Prostate gland (tissue), 2 donors: ENCODE measurements at regions not wholly inside any gene's neighbourhood (a gene's known extent, or its start where the extent isn't known, plus 50 kb on each side); places are given as distances from the start of the nearest gene placed in this dataset.

Experiments
- DNase-seq: peaks from one replicate; pipeline ENCODE4 v3.0.0-alpha.2; 2019; ENCODE audit warnings: low spot score
- H3K27ac ChIP-seq, 2 donors: fragments of 200-600 bp; sonication (generic); 2 replicates each; pipeline ENCODE4 v1.5.1; 2017 to 2019
- H3K27me3 ChIP-seq: fragments of 200-600 bp; sonication (generic); replicated peaks from 2 replicates; pipeline ENCODE4 v1.5.1; 2019; ENCODE audit not compliant: insufficient read depth
- H3K36me3 ChIP-seq, 2 donors: fragments of 200-600 bp; sonication (generic); 1 replicate in 1 of 2; 2 replicates in 1 of 2; pipeline versions ENCODE4 v1.5.1 to v1.8.1; 2017 to 2019
- H3K4me1 ChIP-seq: fragments of 200-600 bp; sonication (generic); replicated peaks from 2 replicates; pipeline ENCODE4 v1.5.1; 2019
- H3K4me3 ChIP-seq, 2 donors: fragments of 200-600 bp; sonication (generic); 2 replicates each; pipeline ENCODE4 v1.5.1; 2017 to 2019
- H3K9me3 ChIP-seq: fragments of 200-600 bp; sonication (generic); 2 replicates; pipeline ENCODE4 v1.5.1; 2017
- POLR2A ChIP-seq: fragments of 450-650 bp; IDR thresholded peaks from one replicate; pipeline ENCODE4 v1.6.1; 2016; ENCODE audit warnings: antibody characterized with exemption, mild to moderate bottlenecking
- POLR2AphosphoS5 ChIP-seq: sonication (generic); formaldehyde crosslinking; IDR thresholded peaks from one replicate; pipeline ENCODE4 v1.6.1; 2017; ENCODE audit warnings: antibody characterized with exemption
- WGBS: methylation state at CpG from one replicate; pipeline ENCODE4 v1.1.5; 2018; 5-methylcytosine and 5-hydroxymethylcytosine counted together
- intact Hi-C: fragments of 100-400 bp; cut with DNase I; formaldehyde crosslinking; loops from one replicate; pipeline ENCODE4 v1.14.2; 2022
- TF ChIP-seq, protein P1 (sequence below), 4 experiments: fragments of 200-600 bp in 2 of 4; fragments of 450-650 bp in 2 of 4; sonication (generic) in 2 of 4; IDR thresholded peaks; 1 replicate in 3 of 4; 2 replicates in 1 of 4; pipeline ENCODE4 v1.5.1; 2016 to 2019; ENCODE audit warnings: antibody characterized with exemption in 4 of 4, mild to moderate bottlenecking in 2 of 4, moderate library complexity in 2 of 4

DNA sequence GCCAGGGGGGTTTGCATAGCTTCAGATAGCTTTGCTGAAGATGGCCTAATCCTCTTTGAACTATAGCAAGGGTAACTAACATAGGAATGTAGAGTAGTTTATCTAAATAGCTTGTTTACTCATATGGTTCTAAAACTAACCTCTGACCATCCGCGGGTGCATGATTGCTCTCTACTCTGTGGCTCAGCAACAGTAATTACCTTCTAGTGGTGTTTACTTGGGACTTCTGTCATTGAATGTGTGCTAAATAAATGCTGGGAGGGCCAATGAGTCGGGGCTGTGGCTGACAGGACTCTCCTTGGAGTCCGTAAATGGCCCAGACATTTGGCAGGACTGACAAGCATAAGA is 1461.9 kb downstream of the UQCRFS1 start:
- Histone ChIP-seq H3K27me3 (no peaks in the 10 kb centered on the region), H3K4me1 (no peaks in the 10 kb centered on the region), H3K9me3 (no peaks in the 10 kb centered on the region), H3K36me3 (no peaks in the 10 kb centered on the region), H3K4me3 (no peak overlapping the region), H3K27ac (no peak overlapping the region)
- TF ChIP-seq POLR2A (no peak), POLR2AphosphoS5 (no peak)
- TF ChIP-seq, protein P1, sequence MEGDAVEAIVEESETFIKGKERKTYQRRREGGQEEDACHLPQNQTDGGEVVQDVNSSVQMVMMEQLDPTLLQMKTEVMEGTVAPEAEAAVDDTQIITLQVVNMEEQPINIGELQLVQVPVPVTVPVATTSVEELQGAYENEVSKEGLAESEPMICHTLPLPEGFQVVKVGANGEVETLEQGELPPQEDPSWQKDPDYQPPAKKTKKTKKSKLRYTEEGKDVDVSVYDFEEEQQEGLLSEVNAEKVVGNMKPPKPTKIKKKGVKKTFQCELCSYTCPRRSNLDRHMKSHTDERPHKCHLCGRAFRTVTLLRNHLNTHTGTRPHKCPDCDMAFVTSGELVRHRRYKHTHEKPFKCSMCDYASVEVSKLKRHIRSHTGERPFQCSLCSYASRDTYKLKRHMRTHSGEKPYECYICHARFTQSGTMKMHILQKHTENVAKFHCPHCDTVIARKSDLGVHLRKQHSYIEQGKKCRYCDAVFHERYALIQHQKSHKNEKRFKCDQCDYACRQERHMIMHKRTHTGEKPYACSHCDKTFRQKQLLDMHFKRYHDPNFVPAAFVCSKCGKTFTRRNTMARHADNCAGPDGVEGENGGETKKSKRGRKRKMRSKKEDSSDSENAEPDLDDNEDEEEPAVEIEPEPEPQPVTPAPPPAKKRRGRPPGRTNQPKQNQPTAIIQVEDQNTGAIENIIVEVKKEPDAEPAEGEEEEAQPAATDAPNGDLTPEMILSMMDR (IDR thresholded peaks at IDR 0.05) = no peak
- intact Hi-C loops = no loop called here
- no peak for DNase-seq
- WGBS = 62% methylated on average over 4 of the region's 4 CpGs

DNA sequence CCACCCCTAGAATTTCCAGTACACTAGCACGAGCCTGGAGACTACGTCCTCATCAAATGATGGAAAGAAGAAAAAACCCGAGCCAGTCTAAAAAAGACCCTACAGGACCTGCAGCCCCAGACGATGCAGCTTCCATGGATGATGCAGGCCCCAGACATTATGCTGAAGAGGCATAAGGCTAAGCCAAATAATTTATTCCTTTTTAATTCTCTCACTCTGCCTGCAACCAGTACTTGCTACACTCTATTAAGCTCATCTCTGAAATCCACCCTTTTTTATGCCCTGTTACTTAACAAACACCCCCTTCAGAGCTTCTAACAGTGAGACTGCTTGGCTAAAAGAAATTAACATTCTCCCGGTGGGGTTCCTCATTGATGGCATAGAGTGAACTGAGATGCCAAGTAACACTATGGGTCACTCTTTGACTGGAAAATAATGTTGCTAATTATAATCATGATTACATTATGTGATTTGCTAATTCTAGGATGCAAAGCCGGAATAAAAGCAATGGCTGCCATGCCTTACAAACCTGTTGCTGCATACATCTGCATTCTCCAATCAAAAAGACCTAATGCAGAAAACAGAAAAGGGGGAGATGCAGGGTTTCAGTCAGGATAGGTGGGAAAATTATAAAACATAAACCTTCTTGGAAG is 1462.4 kb downstream of the UQCRFS1 start:
- no peaks in the 10 kb centered on the region for H3K4me1 ChIP-seq
- no peaks in the 10 kb centered on the region for H3K9me3 ChIP-seq
- DNase-seq = no peak
- no peak overlapping the region for H3K27ac ChIP-seq
- intact Hi-C loops = no loop called here
- no peak overlapping the region for H3K4me3 ChIP-seq
- WGBS = 73% methylated on average over 6 of the region's 6 CpGs
- H3K27me3 ChIP-seq = no peaks in the 10 kb centered on the region
- TF ChIP-seq POLR2A (no peak), POLR2AphosphoS5 (no peak)
- TF ChIP-seq, protein P1 (IDR thresholded peaks at IDR 0.05) = no peak
- no peaks in the 10 kb centered on the region for H3K36me3 ChIP-seq

DNA sequence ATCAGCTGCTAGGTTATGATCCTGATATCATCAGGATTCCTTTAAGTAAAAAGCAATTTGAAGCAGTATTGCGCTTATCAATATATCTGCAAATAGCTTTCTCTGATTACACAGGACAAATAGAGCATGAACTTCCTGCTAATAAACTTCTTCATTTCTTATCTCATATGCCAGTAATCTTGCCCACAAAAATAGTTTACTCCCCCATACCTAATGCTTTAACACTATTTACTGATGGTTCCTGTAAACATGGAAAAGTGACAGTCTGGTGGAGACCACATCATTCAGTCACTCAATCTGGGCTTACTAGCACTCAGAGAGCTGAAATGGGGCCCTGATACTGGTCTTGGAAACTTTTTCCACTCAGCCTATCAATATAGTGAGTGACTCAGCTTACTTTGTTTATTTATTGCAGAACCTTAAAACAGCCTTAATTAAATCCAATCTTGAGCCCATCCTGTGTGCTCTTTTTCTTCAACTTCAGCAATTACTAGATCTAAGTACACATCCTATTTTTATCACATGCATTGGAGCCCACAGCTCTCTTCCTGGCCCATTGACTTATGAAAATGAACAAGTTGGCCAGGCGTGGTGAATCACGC is 1464.3 kb downstream of the UQCRFS1 start:
- Histone ChIP-seq H3K4me3 (no peak overlapping the region), H3K27ac (no peak overlapping the region), H3K9me3 (no peaks in the 10 kb centered on the region), H3K4me1 (no peaks in the 10 kb centered on the region), H3K27me3 (no peaks in the 10 kb centered on the region), H3K36me3 (no peaks in the 10 kb centered on the region)
- intact Hi-C loops = no loop called here
- TF ChIP-seq, protein P1 (IDR thresholded peaks at IDR 0.05) = no peak
- TF ChIP-seq POLR2A (no peak), POLR2AphosphoS5 (peak; percentile 14)
- 86% methylated on average over 3 of the region's 3 CpGs for WGBS
- no peak for DNase-seq

DNA sequence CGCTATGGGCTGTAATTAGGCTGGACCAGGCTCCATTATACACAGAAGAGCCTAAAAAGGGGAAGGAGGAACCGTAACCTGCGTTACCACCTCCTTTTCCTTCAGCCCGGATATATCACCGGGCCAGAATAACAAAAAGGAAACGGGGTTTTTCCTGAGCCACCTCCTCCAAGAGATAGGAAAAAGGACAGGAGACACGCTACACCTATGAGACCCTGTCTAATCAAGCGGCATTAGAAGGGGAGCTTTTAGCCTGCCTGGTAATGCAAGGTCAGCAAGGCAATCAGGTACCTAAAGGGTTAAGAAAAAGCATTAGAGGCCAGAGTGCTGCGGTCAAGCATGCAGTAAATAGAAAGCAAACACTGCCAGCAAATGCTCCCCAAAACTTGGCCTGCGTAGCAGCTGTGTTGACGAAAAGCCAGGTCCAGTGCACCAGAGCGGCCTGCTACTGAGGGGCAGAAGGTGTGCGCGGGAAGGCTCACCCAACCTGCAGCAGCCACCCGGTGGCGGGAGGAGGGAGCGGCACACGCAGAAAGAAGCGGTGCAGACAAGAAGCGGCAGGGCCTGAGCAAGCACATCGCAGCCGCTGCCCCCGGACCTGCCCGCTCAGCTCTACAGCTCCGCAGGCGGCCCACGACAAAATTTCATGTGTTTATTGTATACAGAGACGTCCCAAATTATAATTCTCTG is 1466.1 kb downstream of the UQCRFS1 start:
- Histone ChIP-seq H3K4me3 (no peak overlapping the region), H3K36me3 (no peaks in the 10 kb centered on the region), H3K27ac (no peak overlapping the region), H3K27me3 (no peaks in the 10 kb centered on the region), H3K4me1 (no peaks in the 10 kb centered on the region), H3K9me3 (no peaks in the 10 kb centered on the region)
- 24% methylated on average over 28 of the region's 28 CpGs for WGBS
- no peak for TF ChIP-seq POLR2A
- TF ChIP-seq POLR2AphosphoS5 = no peak
- TF ChIP-seq, protein P1 (IDR thresholded peaks at IDR 0.05) = peak in 2 of 4 experiments; percentile 30 to 40
- intact Hi-C loops = no loop called here
- DNase-seq = peak; percentile 34
